Activated CD8-positive, alpha-beta memory T cell treated with anti-CD3 and anti-CD28 coated beads for 24 hours (primary cell): ENCODE measurements at regions not wholly inside any gene's neighbourhood (a gene's known extent, or its start where the extent isn't known, plus 50 kb on each side); places are given as distances from the start of the nearest gene placed in this dataset.
"Not testable (repeated sequence)": the region's sequence is repeated elsewhere in the genome, so short reads cannot be mapped to it uniquely, and the experiment has no call there.

Experiments
- DNase-seq: peaks from one replicate; pipeline ENCODE4 v3.0.0-alpha.2; 2020

DNA sequence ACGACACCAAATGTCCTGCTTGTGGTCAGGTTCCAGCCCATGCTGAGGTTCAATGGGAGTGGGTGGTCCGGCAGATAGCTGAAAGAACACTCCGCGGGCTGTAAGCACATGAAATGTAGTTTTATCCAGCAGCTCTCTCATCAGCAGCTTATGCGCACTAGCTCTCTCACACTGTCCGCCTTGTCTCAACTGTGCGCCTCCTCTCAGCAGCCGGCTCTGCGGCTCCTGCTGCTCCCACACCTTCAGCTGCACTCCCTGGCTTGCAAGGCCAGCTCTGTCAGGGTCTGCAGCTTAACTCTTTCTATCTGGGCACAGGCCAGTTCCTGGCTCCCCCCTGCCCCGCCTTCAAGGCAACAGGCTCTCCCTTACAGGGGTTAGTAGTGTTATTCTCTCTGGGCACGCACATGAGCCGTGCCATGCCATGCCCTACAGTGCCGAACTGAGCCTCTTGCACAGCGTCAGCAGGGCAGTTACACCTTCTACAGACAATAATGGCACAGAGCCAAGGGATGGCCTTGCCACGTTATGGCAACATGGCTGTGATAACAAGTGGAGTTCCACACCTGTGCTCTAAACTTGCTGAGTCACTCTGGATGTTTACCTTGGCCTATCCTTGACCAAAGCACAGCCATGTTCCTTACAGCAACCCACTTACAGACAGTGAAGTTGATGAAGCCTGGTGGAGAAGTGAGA, 84.0 kb upstream of the LRFN2 start:
- DNase-seq: no peak

GRCh38 chr6:40669343-40669742, 82.2 kb upstream of the LRFN2 start:
- no peak for DNase-seq

DNA sequence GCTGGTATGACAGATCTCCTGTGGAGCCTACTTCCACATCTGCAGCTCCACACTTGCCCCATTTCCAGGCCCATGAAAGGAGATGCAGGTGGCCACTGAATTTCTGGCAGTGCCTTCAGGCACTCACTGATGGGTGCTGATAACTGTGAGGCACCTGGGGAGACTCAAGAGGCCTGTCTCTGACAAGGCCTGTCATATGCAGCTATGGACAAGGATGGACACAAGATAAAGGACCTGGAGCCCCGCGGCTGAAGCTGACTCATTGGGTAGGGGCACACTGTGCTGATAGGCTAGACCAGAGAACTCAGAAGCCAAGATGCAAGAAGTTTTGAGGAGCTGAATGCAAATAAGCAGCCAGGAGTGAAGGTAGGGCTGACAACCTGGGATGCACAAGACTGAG, 81.0 kb upstream of the LRFN2 start:
- DNase-seq: no peak

DNA sequence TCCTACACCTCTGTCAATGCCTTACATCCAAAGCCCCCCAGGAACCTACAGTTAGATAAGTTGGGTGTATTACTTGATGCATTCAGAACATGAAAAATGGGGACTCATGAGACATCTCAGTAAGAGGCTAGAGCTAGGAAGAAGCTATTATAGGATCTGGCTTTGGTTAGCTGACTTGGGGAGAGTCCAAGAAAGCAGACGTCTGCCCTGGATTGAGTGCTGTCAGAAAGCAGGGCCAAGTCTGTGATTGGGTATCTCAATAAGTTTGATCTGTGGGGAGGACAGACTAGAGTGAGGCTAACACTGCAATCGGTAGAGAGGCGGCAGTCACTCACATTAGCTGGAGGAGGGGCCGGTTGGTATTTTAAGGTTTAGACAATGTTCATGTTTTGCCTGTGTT, 79.4 kb upstream of the LRFN2 start:
- DNase-seq: no peak

- no peak for DNase-seq
Measured at GRCh38 chr6:40661726-40662125, 74.6 kb upstream of the LRFN2 start.

- DNase-seq: not testable (repeated sequence)
Measured at GRCh38 chr6:40656772-40657171, 69.6 kb upstream of the LRFN2 start.

- no peak for DNase-seq
Measured at GRCh38 chr6:40654828-40655227, 67.7 kb upstream of the LRFN2 start.

DNA sequence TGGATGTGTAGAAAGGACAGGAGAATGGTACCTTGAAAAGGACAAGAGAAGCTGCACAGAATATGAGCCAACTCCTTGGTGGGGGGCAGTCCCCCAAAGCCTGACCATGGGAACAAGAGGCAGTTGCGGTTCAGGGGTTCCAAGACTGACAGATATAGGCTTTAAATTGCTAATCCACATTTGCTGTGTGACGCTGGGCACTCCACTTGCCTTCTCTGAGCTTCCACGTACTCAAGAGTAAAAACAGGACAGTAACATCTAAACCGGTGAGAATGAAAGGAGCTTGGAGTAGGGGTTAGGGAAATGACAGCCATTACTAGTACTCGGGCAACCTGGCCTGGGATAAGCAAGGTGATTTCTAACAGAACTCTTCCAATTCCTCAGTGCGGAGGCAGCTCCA, 57.9 kb upstream of the LRFN2 start:
- no peak for DNase-seq

DNA sequence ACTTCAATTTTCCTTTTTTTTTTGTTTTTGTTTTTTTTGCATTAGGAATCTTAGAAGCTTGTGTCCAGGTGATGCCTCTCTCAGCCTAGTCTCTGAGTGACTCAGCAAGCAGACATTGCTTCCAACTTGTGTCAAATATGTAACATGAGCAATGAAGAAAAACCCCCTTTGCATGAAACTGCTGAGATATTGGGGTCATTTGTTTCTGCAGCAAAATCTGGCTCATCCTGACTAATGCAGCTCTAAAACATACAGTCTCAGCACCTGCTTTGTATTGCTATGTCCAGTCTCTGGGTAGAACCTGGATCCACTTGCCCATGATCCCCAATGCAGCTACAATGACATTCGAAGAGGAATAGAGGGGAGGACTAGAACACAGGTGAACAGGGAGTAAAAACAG, 55.7 kb upstream of the LRFN2 start:
- DNase-seq: no peak

- DNase-seq: no peak
Measured at GRCh38 chr6:40642190-40642589, 55.0 kb upstream of the LRFN2 start.

GRCh38 chr6:40640599-40641227, 53.5 kb upstream of the LRFN2 start:
- DNase-seq: no peak
